WI38 (cell line): ENCODE measurements at regions not wholly inside any gene's neighbourhood (a gene's known extent, or its start where the extent isn't known, plus 50 kb on each side); places are given as distances from the start of the nearest gene placed in this dataset.

Source experiments
- H3K4me3 ChIP-seq: 2 replicates; pipeline ENCODE4 v1.5.1; 2011; ENCODE audit warnings: low read depth, mild to moderate bottlenecking, control low read depth, low read length
- CTCF ChIP-seq: IDR thresholded peaks from 2 replicates; pipeline ENCODE4 v1.5.1; 2012; ENCODE audit warnings: low read depth, mild to moderate bottlenecking, control low read depth, low read length

GRCh38 chrX:112901869-112902725 lies 61.5 kb upstream of the AMOT start:
- no peak overlapping the region for H3K4me3 ChIP-seq
- no peak for TF ChIP-seq CTCF

GRCh38 chrX:112896051-112896450 lies 55.4 kb upstream of the AMOT start:
- TF ChIP-seq CTCF: no peak

More at GRCh38 chrX:112896051-112896450, 55.4 kb upstream of the AMOT start:
- no peak overlapping the region for H3K4me3 ChIP-seq
